ENCODE measurements at regions not wholly inside any gene's neighbourhood (a gene's known extent, or its start where the extent isn't known, plus 50 kb on each side); places are given as distances from the start of the nearest gene placed in this dataset.
A peak's percentile ranks its signal among the peaks of the same experiment; 100 is the strongest.

GRCh38 chrX:130974323-130974722, 71.3 kb upstream of the ENOX2 start:
- DNase-seq: no peak

GRCh38 chrX:130975947-130976346, 72.9 kb upstream of the ENOX2 start:
- DNase-seq: peak; percentile 34

- DNase-seq: no peak
Measured at GRCh38 chrX:130981836-130982235, 76.3 kb upstream of the ARHGAP36 start.

- no peak for DNase-seq
Measured at GRCh38 chrX:130984782-130985181, 73.4 kb upstream of the ARHGAP36 start.

GRCh38 chrX:130987241-130987640, 70.9 kb upstream of the ARHGAP36 start:
- DNase-seq: no peak

- no peak for DNase-seq
Measured at GRCh38 chrX:130990723-130991122, 67.4 kb upstream of the ARHGAP36 start.

GRCh38 chrX:130994671-130995070, 63.5 kb upstream of the ARHGAP36 start:
- DNase-seq: peak; percentile 20

GRCh38 chrX:130995439-130995838, 62.7 kb upstream of the ARHGAP36 start:
- DNase-seq: no peak

GRCh38 chrX:130997314-130997713, 60.8 kb upstream of the ARHGAP36 start:
- no peak for DNase-seq

- no peak for DNase-seq
Measured at GRCh38 chrX:130999360-130999759, 58.8 kb upstream of the ARHGAP36 start.
